Amygdala (tissue), 56 donors: ENCODE measurements at regions not wholly inside any gene's neighbourhood (a gene's known extent, or its start where the extent isn't known, plus 50 kb on each side); places are given as distances from the start of the nearest gene placed in this dataset.

Experiments used
- DNase-seq, 56 donors: peaks; one replicate each; lab custom pipeline; 2025; lab: John Stamatoyannopoulos, UW

GRCh38 chr4:67052814-67053675, 492.3 kb downstream of the CENPC start:
- no peak for DNase-seq

- DNase-seq: no peak
Measured at GRCh38 chr4:67051000-67051789, 494.1 kb downstream of the CENPC start.

GRCh38 chr4:67049446-67049845, 495.9 kb downstream of the CENPC start:
- no peak for DNase-seq

GRCh38 chr4:67048530-67048929, 496.8 kb downstream of the CENPC start:
- DNase-seq: no peak

GRCh38 chr4:67040315-67040714, 505.0 kb downstream of the CENPC start:
- no peak for DNase-seq

GRCh38 chr4:67038228-67038566, 507.1 kb downstream of the CENPC start:
- DNase-seq: no peak

- no peak for DNase-seq
Measured at GRCh38 chr4:67037504-67038227, 507.6 kb downstream of the CENPC start.

GRCh38 chr4:67036791-67037190, 508.5 kb downstream of the CENPC start:
- DNase-seq: no peak

GRCh38 chr4:67035986-67036385, 509.3 kb downstream of the CENPC start:
- no peak for DNase-seq

GRCh38 chr4:67035501-67035900, 509.8 kb downstream of the CENPC start:
- no peak for DNase-seq

- DNase-seq: no peak
Measured at GRCh38 chr4:67030636-67031035, 514.7 kb downstream of the CENPC start.

- DNase-seq: no peak
Measured at GRCh38 chr4:67020438-67020797, 524.9 kb downstream of the CENPC start.

- DNase-seq: no peak
Measured at GRCh38 chr4:67019686-67020437, 525.4 kb downstream of the CENPC start.

- no peak for DNase-seq
Measured at GRCh38 chr4:67014592-67014991, 530.7 kb downstream of the CENPC start.

- no peak for DNase-seq
Measured at GRCh38 chr4:67006791-67007190, 538.5 kb downstream of the CENPC start.

- no peak for DNase-seq
Measured at GRCh38 chr4:66991521-66991920, 553.8 kb downstream of the CENPC start.

GRCh38 chr4:66974665-66975064, 570.6 kb downstream of the CENPC start:
- DNase-seq: no peak

GRCh38 chr4:66972087-66972486, 573.2 kb downstream of the CENPC start:
- no peak for DNase-seq

GRCh38 chr4:66964467-66964866, 580.8 kb downstream of the CENPC start:
- no peak for DNase-seq

GRCh38 chr4:66963084-66963483, 582.2 kb downstream of the CENPC start:
- DNase-seq: no peak

- no peak for DNase-seq
Measured at GRCh38 chr4:66959207-66959606, 586.1 kb downstream of the CENPC start.
